ENCODE measurements at regions not wholly inside any gene's neighbourhood (a gene's known extent, or its start where the extent isn't known, plus 50 kb on each side); places are given as distances from the start of the nearest gene placed in this dataset.
"Not testable (repeated sequence)": the region's sequence is repeated elsewhere in the genome, so short reads cannot be mapped to it uniquely, and the experiment has no call there.

DNA sequence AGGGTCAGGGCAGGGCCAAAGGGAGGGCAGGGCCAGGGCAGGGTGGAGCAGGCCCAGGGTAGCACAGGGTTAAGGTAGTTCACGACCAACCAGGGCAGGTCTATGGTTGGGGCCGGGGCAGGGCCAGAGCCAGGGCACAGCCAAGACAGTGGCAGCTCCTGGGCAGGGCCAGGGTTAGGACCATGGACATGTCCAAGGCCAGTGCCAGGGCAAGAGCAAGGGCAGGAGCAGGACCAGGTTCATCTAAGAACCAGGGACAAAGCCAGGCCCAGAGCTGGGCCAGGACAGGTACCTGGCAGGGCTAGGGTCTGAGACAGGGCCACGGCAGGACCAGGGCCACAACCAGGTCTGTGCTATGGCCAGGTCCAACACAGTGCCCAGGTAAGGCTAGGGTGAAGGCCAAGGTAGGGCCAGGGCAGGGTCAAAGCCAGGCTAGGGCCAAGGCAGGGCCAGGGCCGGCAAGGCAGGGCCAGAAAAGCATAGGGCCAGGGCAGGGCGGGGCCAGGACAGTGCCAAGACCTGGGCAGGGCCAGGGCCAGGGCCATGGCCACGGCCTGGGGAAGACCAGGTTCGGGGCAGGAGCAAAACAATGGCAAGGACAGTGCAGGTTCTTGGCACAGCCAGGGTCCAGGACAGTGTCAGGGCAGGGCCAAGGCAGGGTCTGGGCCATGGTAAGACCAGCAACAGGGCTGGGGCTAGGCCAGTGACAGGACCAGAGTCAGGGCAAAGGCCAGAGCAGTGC lies 2874.4 kb downstream of the RPIA start:
- TF ChIP-seq, protein P1, sequence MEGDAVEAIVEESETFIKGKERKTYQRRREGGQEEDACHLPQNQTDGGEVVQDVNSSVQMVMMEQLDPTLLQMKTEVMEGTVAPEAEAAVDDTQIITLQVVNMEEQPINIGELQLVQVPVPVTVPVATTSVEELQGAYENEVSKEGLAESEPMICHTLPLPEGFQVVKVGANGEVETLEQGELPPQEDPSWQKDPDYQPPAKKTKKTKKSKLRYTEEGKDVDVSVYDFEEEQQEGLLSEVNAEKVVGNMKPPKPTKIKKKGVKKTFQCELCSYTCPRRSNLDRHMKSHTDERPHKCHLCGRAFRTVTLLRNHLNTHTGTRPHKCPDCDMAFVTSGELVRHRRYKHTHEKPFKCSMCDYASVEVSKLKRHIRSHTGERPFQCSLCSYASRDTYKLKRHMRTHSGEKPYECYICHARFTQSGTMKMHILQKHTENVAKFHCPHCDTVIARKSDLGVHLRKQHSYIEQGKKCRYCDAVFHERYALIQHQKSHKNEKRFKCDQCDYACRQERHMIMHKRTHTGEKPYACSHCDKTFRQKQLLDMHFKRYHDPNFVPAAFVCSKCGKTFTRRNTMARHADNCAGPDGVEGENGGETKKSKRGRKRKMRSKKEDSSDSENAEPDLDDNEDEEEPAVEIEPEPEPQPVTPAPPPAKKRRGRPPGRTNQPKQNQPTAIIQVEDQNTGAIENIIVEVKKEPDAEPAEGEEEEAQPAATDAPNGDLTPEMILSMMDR (IDR thresholded peaks at IDR 0.05; ENCODE audit: low read depth, low read length), result not testable (repeated sequence)
- not testable (repeated sequence) for TF ChIP-seq POLR2A (IDR thresholded peaks at IDR 0.05; ENCODE audit: extremely low read depth, insufficient read length); MYC (IDR thresholded peaks at IDR 0.05; ENCODE audit: low read depth, low read length)
- TF ChIP-seq, protein P2, sequence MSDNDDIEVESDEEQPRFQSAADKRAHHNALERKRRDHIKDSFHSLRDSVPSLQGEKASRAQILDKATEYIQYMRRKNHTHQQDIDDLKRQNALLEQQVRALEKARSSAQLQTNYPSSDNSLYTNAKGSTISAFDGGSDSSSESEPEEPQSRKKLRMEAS (IDR thresholded peaks at IDR 0.05; ENCODE audit: low read depth, low read length), result not testable (repeated sequence)

All from NB4 (cell line).